ENCODE measurements at regions not wholly inside any gene's neighbourhood (a gene's known extent, or its start where the extent isn't known, plus 50 kb on each side); places are given as distances from the start of the nearest gene placed in this dataset.

GRCh38 chr18:22486667-22487066, 69.0 kb upstream of the CTAGE1 start:
- no peak overlapping the region for H3K27ac ChIP-seq (replicated peaks)
- H3K4me3 ChIP-seq (replicated peaks; ENCODE audit: insufficient read depth, low read length), result no peak overlapping the region
- TF ChIP-seq CTCF (IDR thresholded peaks at IDR 0.05; ENCODE audit: insufficient read depth, low read length) (no peak), GABPA (IDR thresholded peaks at IDR 0.05; ENCODE audit: low read depth) (no peak), POLR2AphosphoS5 (IDR thresholded peaks at IDR 0.05; ENCODE audit: low read depth) (no peak), REST (IDR thresholded peaks at IDR 0.05; ENCODE audit: insufficient replicate concordance, low read depth) (no peak), SPI1 (IDR thresholded peaks at IDR 0.05; ENCODE audit: borderline replicate concordance, low read depth) (no peak)
- no peaks in the 10 kb centered on the region for H3K27me3 ChIP-seq (ENCODE audit: insufficient read depth, poor library complexity, severe bottlenecking)
- no peak for DNase-seq (ENCODE audit: low read depth in 1 of 2, low spot score in 1 of 2)

- TF ChIP-seq GABPA (IDR thresholded peaks at IDR 0.05; ENCODE audit: low read depth), result no peak
- TF ChIP-seq CTCF (IDR thresholded peaks at IDR 0.05; ENCODE audit: insufficient read depth, low read length), result no peak
- no peak for TF ChIP-seq REST (IDR thresholded peaks at IDR 0.05; ENCODE audit: insufficient replicate concordance, low read depth)
- no peak for TF ChIP-seq POLR2AphosphoS5 (IDR thresholded peaks at IDR 0.05; ENCODE audit: low read depth)
- no peak for TF ChIP-seq SPI1 (IDR thresholded peaks at IDR 0.05; ENCODE audit: borderline replicate concordance, low read depth)
- Histone ChIP-seq H3K27me3 (ENCODE audit: insufficient read depth, poor library complexity, severe bottlenecking) (no peaks in the 10 kb centered on the region), H3K4me3 (replicated peaks; ENCODE audit: insufficient read depth, low read length) (no peak overlapping the region), H3K27ac (replicated peaks) (no peak overlapping the region)
- DNase-seq (ENCODE audit: low read depth in 1 of 2, low spot score in 1 of 2), result no peak
These were observed 70.8 kb upstream of the CTAGE1 start for GRCh38 chr18:22488554-22488953.

GRCh38 chr18:22489704-22490103, 72.0 kb upstream of the CTAGE1 start:
- DNase-seq (ENCODE audit: low read depth in 1 of 2, low spot score in 1 of 2), result no peak
- TF ChIP-seq GABPA (IDR thresholded peaks at IDR 0.05; ENCODE audit: low read depth) (no peak), POLR2AphosphoS5 (IDR thresholded peaks at IDR 0.05; ENCODE audit: low read depth) (no peak), SPI1 (IDR thresholded peaks at IDR 0.05; ENCODE audit: borderline replicate concordance, low read depth) (no peak), CTCF (IDR thresholded peaks at IDR 0.05; ENCODE audit: insufficient read depth, low read length) (no peak), REST (IDR thresholded peaks at IDR 0.05; ENCODE audit: insufficient replicate concordance, low read depth) (no peak)
- no peaks in the 10 kb centered on the region for H3K27me3 ChIP-seq (ENCODE audit: insufficient read depth, poor library complexity, severe bottlenecking)
- H3K27ac ChIP-seq (replicated peaks), result no peak overlapping the region
- no peak overlapping the region for H3K4me3 ChIP-seq (replicated peaks; ENCODE audit: insufficient read depth, low read length)

All from HL-60 (cell line).